ENCODE measurements at regions not wholly inside any gene's neighbourhood (a gene's known extent, or its start where the extent isn't known, plus 50 kb on each side); places are given as distances from the start of the nearest gene placed in this dataset.

- DNase-seq = no peak
Observed at GRCh38 chr17:13996748-13997147, 72.6 kb upstream of the COX10 start.

- no peak for DNase-seq
Observed at GRCh38 chr17:14004927-14005620, 64.2 kb upstream of the COX10 start.

- DNase-seq = no peak
Observed at GRCh38 chr17:14006249-14006942, 62.9 kb upstream of the COX10 start.

- no peak for DNase-seq
Observed at GRCh38 chr17:14007951-14008350, 61.4 kb upstream of the COX10 start.

DNA sequence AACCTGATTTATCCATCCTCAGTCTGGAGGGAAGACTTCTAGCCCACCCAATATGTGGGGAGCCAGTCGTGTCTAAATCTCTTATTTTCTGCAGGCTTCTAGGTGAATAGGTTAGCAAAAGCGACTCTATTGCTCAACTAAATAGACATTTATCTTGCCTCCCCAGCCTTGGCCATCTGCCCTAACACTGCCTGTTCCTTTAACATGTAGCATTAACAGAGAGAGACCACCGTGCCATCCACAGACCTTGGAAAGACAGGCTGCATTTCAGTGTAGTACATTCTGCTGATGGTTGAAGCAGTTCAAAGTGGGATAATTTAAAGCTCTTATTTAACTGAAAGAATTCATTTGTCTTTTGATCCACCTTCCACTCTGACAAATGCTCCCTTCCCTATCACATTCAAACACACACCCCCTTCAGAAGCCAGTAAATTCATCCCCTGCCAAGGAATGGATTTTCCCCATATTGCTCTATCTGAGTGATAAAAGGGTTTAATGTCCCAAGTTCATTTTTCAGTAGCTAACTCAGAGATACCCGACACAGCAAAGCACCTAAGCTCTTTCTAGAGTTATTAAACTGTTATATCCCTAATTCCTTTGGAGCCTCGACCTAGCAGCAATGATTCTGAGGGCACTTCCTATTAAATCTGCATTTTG is 58.1 kb upstream of the COX10 start:
- DNase-seq = no peak

GRCh38 chr17:14011740-14012405 is 57.4 kb upstream of the COX10 start:
- DNase-seq = no peak

DNA sequence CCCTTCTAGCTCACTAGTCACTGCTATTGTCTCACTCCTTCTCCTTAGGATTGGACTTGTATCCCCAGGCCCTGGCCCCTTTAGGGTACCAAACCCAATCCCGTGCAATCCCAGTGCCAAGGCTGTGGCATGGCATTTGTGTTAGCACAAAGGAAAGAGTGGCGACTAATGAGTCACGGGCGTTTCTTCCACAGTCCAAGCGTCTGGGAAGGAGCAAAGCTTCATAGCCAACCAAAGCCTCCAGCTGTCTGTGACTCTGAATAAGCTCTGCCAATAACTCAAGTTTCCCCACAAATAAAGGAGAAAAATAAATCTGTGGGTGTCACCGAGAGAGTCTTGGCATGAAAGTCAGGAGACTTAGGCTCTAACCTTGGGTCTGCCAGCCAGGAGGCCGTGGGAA is 54.6 kb upstream of the COX10 start:
- DNase-seq = no peak

DNA sequence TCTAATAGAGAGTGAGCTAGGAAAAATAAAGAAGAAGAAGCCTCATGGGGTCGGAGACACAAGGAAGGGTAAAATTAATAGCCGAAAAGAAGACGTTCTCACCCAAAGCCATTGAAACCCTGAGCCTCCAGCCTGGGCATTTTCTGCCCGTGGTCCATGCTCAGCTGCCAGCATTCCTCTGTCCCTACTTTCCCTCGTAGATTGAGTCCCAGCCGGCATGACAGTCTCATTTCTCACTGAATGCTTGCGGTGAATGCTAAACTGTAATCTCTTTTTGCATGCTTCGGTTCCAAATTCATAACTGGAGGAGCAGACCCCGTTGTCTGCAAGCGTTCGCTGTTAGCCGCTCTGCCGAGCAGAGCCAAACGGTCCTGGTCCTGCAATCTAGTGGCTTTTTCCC is 54.0 kb upstream of the COX10 start:
- no peak for DNase-seq

GRCh38 chr17:14016858-14017257 is 52.4 kb upstream of the COX10 start:
- no peak for DNase-seq

- no peak for DNase-seq
Observed at GRCh38 chr17:14019186-14019956, 49.9 kb upstream of the COX10 start.

All from hippocampal formation (tissue), 2 donors.